KMS-11 (cell line): ENCODE measurements at regions not wholly inside any gene's neighbourhood (a gene's known extent, or its start where the extent isn't known, plus 50 kb on each side); places are given as distances from the start of the nearest gene placed in this dataset.

Experiments
- H2AFZ ChIP-seq: fragments of 200-600 bp; sonication (generic); 2 replicates; pipeline ENCODE4 v1.6.1; 2016; ENCODE audit warnings: antibody characterized with exemption, mixed run types, low read depth
- H3K27ac ChIP-seq: fragments of 200-600 bp; sonication (generic); 2 replicates; pipeline ENCODE4 v1.6.1; 2016; ENCODE audit warnings: mild to moderate bottlenecking, mixed run types
- H3K27me3 ChIP-seq: fragments of 200-600 bp; sonication (generic); 2 replicates; pipeline ENCODE4 v1.6.1; 2017; ENCODE audit warnings: mild to moderate bottlenecking, low read depth, mixed run types, moderate library complexity; ENCODE audit not compliant: insufficient read depth
- H3K36me3 ChIP-seq: fragments of 200-600 bp; sonication (generic); 2 replicates; pipeline ENCODE4 v1.6.1; 2017; ENCODE audit warnings: mild to moderate bottlenecking, mixed run types; ENCODE audit not compliant: insufficient read depth
- H3K4me1 ChIP-seq: fragments of 200-600 bp; sonication (generic); 2 replicates; pipeline ENCODE4 v1.6.1; 2016; ENCODE audit warnings: mild to moderate bottlenecking, low read depth, mixed run types; ENCODE audit not compliant: poor library complexity, severe bottlenecking
- H3K4me2 ChIP-seq: fragments of 200-600 bp; sonication (generic); 2 replicates; pipeline ENCODE4 v1.7.0; 2016; ENCODE audit warnings: mild to moderate bottlenecking, mixed run types
- H3K4me3 ChIP-seq: fragments of 200-600 bp; sonication (generic); IDR thresholded peaks from 2 replicates; pipeline ENCODE4 v1.6.1; 2017; ENCODE audit warnings: low read depth, low read length, mixed read lengths; ENCODE audit not compliant: insufficient read depth
- H3K79me2 ChIP-seq: fragments of 200-600 bp; sonication (generic); 2 replicates; pipeline ENCODE4 v1.6.1; 2016; ENCODE audit warnings: low read depth, mixed run types; ENCODE audit not compliant: insufficient read depth
- H3K9ac ChIP-seq: fragments of 200-600 bp; sonication (generic); 2 replicates; pipeline ENCODE4 v1.6.1; 2016; ENCODE audit warnings: mild to moderate bottlenecking, mixed run types
- H4K20me1 ChIP-seq: fragments of 200-600 bp; sonication (generic); 2 replicates; pipeline ENCODE4 v1.6.1; 2016; ENCODE audit warnings: mild to moderate bottlenecking, mixed run types; ENCODE audit not compliant: insufficient read depth
- TF ChIP-seq, protein P1 (sequence below): fragments of 200-600 bp; sonication (generic); conservative IDR thresholded peaks from 2 replicates; pipeline ENCODE4 v1.6.1; 2017; ENCODE audit warnings: low read depth, mild to moderate bottlenecking, antibody characterized with exemption, low read length, moderate library complexity, mixed read lengths

DNA sequence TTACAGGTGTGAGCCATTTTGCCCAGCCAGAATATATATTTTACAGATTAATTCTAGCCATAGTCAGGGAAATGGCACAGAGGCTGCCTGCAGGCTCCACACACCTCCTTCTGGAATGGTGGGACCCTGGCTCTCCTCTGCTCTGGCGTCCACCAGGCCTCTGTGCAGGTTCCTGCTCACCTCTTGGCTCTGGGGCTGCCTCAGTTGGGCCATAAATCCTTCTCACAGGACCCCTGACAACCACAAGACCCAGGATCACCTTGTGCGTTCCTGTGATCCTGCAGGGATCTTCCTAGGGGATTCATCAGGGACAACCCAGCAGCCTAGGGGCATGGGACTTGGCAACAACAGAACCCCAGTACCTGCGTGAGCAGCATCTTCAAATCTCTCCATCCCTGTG is 93.0 kb upstream of the FSTL4 start:
- no peaks in the 10 kb centered on the region for H3K27me3 ChIP-seq
- H3K9ac ChIP-seq, result no peak overlapping the region
- H2AFZ ChIP-seq, result no peak overlapping the region
- TF ChIP-seq, protein P1, sequence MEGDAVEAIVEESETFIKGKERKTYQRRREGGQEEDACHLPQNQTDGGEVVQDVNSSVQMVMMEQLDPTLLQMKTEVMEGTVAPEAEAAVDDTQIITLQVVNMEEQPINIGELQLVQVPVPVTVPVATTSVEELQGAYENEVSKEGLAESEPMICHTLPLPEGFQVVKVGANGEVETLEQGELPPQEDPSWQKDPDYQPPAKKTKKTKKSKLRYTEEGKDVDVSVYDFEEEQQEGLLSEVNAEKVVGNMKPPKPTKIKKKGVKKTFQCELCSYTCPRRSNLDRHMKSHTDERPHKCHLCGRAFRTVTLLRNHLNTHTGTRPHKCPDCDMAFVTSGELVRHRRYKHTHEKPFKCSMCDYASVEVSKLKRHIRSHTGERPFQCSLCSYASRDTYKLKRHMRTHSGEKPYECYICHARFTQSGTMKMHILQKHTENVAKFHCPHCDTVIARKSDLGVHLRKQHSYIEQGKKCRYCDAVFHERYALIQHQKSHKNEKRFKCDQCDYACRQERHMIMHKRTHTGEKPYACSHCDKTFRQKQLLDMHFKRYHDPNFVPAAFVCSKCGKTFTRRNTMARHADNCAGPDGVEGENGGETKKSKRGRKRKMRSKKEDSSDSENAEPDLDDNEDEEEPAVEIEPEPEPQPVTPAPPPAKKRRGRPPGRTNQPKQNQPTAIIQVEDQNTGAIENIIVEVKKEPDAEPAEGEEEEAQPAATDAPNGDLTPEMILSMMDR, result no peak
- no peaks in the 10 kb centered on the region for H3K36me3 ChIP-seq
- no peaks in the 10 kb centered on the region for H3K79me2 ChIP-seq
- H3K4me3 ChIP-seq, result no peak overlapping the region
- no peaks in the 10 kb centered on the region for H3K4me1 ChIP-seq
- no peak overlapping the region for H3K4me2 ChIP-seq
- no peak overlapping the region for H3K27ac ChIP-seq
- no peaks in the 10 kb centered on the region for H4K20me1 ChIP-seq

DNA sequence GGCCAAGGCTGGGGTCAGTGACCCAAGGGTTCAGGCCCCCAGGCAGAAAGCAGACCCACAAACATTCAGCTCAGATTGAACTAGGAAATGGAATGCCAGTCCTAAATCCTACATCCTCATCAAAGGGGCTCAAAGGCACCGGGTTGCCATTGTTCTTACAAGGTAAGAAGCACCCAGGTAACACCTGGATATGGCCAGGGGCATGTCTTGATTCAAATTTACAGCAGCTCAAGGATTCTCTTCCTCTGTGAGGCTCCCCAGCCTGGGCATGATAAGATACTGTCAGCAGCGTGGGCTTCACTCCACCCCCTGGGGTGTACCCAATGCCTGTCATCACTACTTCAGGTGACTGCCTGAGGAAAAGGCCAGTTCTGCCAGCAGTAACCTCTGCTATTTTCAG is 92.1 kb upstream of the FSTL4 start:
- TF ChIP-seq, protein P1, result no peak
- no peaks in the 10 kb centered on the region for H3K79me2 ChIP-seq
- H3K4me3 ChIP-seq, result no peak overlapping the region

DNA sequence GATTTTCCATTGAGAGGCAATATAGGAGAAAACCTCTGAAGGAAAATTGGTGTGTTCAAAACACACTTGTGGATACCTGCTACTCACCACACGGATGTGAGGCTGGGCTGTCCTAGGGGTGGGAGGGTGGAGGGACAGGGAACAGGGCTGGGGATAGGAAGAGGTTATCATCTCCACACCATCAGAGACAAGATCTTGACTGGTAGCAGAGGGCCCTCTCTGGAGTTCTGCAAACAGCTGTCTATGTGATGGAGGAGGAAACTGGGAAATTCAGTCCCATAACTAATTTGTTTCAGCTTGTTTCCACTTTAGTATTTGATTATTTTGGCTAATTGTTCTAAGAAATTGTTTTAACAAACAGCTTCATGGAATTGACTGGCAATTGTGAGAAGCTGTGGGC is 91.6 kb upstream of the FSTL4 start:
- no peak overlapping the region for H3K4me3 ChIP-seq
- no peak overlapping the region for H3K9ac ChIP-seq
- no peaks in the 10 kb centered on the region for H3K79me2 ChIP-seq
- TF ChIP-seq, protein P1, result no peak
- peaks cover 4% of the 10 kb centered on the region for H3K4me1 ChIP-seq
- H3K36me3 ChIP-seq, result no peaks in the 10 kb centered on the region
- H3K27me3 ChIP-seq, result no peaks in the 10 kb centered on the region
- no peak overlapping the region for H3K4me2 ChIP-seq
- no peak overlapping the region for H2AFZ ChIP-seq
- no peaks in the 10 kb centered on the region for H4K20me1 ChIP-seq
- H3K27ac ChIP-seq, result no peak overlapping the region

More for the DNA sequence above, 92.1 kb upstream of the FSTL4 start:
- no peak overlapping the region for H2AFZ ChIP-seq
- H3K4me2 ChIP-seq, result no peak overlapping the region
- H3K9ac ChIP-seq, result no peak overlapping the region
- no peaks in the 10 kb centered on the region for H4K20me1 ChIP-seq
- no peaks in the 10 kb centered on the region for H3K27me3 ChIP-seq
- no peak overlapping the region for H3K27ac ChIP-seq
- H3K4me1 ChIP-seq, result peaks cover 1% of the 10 kb centered on the region
- no peaks in the 10 kb centered on the region for H3K36me3 ChIP-seq

DNA sequence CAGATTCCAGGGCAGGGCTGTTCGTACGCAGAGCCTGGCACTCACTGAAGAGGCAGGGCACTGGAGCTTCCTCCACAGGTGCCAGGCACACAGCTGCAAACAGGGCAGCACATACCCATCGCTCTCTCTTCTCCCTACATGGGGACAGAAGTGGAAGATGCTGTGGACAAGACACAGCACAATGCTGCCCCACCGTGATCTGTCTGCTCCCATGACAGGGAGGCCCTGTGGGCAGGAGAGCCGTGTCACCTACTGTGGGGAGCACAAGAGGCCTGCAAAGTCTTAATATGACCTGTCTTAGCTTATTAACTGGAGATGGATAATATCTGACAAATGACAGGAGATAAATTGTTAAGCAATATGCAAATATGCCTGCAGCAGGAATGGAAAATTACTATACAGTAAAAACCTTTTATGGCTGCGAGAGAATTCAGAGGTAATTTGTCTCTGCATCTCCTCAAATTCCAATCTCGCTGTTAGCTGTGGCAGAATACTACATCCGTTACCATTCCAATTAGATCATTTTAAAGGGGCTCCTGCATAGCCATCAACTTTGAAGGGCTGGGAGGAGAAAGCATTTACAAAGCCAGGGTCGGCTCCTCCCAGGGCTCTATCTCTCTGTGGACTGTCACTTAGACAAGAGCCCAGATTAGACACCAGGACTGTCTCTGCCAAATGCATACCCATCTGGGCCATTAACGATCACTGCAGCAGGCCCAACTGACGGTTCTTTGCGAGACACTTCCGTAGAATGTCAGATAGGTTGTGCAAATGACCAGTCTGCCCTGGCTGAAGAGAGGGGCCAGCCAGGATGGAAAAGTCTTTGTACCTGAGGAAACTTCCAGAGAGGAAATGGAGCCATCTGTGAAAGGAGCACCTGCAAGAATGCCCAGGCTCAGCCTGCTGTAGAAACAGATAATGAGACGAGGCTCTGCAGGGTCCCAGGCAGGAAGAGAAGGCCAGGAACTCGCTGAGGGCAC is 90.7 kb upstream of the FSTL4 start:
- no peak overlapping the region for H3K9ac ChIP-seq
- no peaks in the 10 kb centered on the region for H3K27me3 ChIP-seq
- no peak overlapping the region for H2AFZ ChIP-seq
- no peak overlapping the region for H3K4me3 ChIP-seq
- no peak overlapping the region for H3K4me2 ChIP-seq
- H3K27ac ChIP-seq, result no peak overlapping the region
- H3K36me3 ChIP-seq, result no peaks in the 10 kb centered on the region
- peaks cover 4% of the 10 kb centered on the region for H3K4me1 ChIP-seq
- TF ChIP-seq, protein P1, result no peak
- no peaks in the 10 kb centered on the region for H3K79me2 ChIP-seq
- no peaks in the 10 kb centered on the region for H4K20me1 ChIP-seq
